Activated CD4-positive, alpha-beta T cell treated with anti-CD3 and anti-CD28 coated beads for 48 hours (primary cell): ENCODE measurements at regions not wholly inside any gene's neighbourhood (a gene's known extent, or its start where the extent isn't known, plus 50 kb on each side); places are given as distances from the start of the nearest gene placed in this dataset.
"Not testable (repeated sequence)": the region's sequence is repeated elsewhere in the genome, so short reads cannot be mapped to it uniquely, and the experiment has no call there.

ENCODE experiments used
- DNase-seq: peaks from one replicate; pipeline ENCODE4 v3.0.0-alpha.2; 2020

- no peak for DNase-seq
Observed at GRCh38 chr6:28809947-28810658, 113.7 kb downstream of the TRIM27 start.

DNA sequence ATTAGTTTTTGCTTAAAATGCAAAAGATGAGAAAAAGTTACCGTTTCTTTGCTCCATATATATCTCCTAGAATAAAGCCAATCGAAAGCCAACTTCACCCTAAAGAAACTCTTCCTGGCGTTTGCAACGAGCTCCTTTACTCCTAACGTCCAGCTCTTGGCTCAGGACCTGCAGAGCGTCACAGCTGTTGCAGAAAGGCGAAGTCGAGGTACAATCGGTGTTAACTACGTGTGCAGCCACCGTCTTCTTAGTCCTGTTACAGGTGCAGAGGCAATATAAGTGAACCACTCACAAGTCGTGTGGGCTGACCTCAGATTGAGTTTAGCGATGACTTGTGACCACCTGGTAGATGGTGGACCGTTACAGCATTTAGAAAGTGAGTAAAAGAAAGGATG, 113.1 kb downstream of the TRIM27 start:
- DNase-seq, result no peak

GRCh38 chr6:28811873-28812272, 111.9 kb downstream of the TRIM27 start:
- DNase-seq, result no peak

DNA sequence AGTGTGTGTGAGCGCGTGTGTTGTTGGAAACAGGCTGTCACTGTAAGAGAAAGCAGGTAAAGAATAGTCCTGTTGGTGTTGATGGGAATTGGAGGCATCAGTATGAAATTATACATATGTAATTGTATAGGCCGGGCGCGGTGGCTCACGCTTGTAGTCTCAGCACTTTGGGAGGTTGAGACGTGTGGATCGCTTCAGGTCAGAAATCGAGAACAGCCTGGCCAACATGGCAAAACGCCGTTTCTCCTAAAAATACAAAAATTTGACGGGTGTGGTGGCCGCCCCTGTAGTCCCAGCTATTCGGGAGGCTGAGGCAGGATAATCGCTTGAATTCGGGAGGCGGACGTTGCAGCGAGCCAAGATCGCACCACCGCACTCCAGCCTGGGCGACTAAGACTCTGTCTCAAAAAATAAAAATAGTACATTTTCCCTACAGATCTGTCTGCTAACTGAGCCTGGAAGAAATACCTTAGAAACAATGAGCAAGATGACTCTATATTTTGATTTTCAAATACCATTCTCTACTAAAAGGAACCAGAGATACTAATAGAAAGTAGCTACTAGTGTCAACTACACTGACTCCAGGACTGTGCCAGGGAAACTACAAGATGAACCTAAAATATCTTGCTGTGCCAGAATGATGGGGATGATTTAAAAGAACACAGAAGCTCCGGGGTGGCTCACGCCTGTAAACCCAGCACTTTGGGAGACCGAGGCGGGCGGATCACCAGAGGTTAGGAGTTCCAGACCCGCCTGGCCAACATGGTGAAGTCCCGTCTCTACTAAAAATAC, 110.8 kb downstream of the TRIM27 start:
- no peak for DNase-seq

GRCh38 chr6:28814032-28814976, 109.5 kb downstream of the TRIM27 start:
- DNase-seq, result no peak

- DNase-seq, result no peak
Observed at GRCh38 chr6:28816339-28816908, 107.4 kb downstream of the TRIM27 start.

GRCh38 chr6:28816909-28817807, 106.6 kb downstream of the TRIM27 start:
- peak; percentile 70 for DNase-seq

DNA sequence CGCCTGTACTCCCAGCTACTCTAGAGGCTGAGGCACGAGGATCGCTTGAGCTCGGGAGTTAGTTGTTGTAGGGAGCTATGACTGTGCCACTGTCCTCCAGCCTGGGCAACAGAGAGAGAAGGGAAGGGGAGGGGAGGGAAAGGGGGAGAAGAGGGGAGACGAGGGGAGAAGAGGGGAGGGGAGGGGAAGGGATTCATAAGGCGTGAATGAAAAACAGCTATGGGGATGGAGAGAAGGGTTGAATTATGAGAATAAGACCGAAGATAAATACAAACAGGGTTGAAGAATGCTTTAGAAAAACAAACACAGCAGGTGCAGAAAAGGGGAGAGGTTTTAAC, 106.0 kb downstream of the TRIM27 start:
- DNase-seq, result no peak

- no peak for DNase-seq
Observed at GRCh38 chr6:28824793-28825731, 98.7 kb downstream of the TRIM27 start.

GRCh38 chr6:28825732-28826293, 98.0 kb downstream of the TRIM27 start:
- no peak for DNase-seq

DNA sequence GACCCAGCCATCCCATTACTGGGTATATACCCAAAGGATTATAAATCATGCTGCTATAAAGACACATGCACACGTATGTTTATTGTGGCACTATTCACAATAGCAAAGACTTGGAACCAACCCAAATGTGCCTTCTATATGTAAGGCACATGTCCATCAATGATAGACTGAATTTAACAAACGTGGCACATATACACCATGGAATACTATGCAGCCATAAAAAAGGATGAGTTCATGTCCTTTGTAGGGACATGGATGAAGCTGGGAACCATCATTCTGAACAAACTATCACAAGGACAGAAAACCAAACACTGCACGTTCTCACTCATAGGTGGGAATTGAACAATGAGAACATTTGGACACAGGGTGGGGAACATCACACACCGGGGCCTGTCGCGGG, 92.1 kb downstream of the TRIM27 start:
- not testable (repeated sequence) for DNase-seq

DNA sequence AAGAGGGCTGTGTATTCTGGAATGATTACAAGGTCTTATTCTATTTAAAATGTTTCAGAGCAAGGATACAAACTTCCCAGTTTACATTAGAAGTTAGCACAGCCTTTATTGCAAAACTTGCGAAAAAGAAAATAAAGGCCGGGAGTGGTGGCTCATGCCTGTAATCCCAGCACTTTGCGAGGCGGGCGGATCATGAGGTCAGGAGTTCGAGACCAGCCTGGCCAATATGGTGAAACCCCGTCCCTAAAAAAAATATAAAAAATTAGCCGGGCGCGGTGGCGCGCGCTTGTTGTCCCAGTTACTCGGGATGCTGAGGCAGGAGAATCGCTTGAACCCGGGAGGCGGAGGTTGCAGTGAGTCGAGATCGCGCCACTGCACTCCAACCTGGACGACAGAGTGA, 87.1 kb downstream of the TRIM27 start:
- DNase-seq, result peak; percentile 41

GRCh38 chr6:28838289-28838633, 85.5 kb downstream of the TRIM27 start:
- peak; percentile 74 for DNase-seq

DNA sequence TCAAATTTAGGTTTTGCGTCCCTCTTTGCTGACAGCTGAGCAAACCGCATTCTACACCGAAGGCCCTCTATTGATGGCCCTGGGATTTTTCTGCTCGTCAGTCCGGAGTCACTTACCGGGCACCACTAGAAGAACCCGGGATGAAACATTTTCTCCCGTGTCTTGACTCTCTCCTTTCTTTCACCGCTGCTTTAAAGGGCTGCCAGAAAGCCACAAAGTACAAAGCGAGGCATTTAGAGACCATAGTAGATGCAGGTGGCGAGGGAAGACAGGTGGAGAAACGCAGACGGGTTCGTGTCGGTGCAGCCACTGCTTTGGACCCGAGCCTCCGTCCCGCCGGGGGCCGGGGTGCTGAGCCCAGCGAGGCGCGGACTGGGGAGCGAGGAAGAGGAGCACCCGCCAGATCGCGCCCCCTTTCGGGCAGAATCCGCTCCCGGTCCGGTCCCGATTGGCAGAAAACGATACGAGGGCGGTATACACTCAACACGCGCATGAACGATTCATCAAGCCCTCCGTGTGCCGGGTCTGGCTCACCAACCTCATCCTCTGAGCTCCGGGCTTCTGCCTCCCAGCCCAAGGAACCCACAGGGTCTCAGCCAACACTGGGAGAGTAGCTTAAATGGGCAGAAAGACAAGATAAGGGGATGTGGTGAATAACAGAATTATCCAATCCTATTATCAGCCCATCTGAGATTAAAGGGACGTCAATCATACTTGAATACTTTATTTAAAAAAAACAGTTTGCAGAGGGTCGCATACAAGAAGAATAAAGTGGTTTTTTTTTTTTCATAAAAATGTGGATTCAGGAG, 84.9 kb downstream of the TRIM27 start:
- DNase-seq, result peak; percentile 92

GRCh38 chr6:28839443-28840120, 84.2 kb downstream of the TRIM27 start:
- DNase-seq, result no peak

DNA sequence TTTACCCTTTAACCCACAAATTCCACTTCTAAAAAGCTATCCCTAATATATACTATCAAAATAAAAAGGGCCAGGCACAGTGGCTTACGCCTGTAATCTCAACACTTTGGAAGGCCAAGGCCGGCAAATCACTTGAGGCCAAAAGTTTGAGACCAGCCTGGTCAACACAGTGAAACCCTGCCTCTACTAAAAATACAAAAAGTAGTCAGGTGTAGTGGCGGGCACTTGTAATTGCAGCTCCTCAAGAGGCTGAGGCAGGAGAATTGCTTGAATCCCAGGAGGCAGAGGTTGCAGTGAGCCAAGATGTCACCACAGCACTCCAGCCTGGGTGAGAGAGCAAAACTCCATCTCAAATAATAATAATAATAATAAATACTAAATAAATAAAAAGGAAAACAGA, 82.5 kb downstream of the TRIM27 start:
- no peak for DNase-seq

- DNase-seq, result peak; percentile 60
Observed at GRCh38 chr6:28848756-28849155, 75.0 kb downstream of the TRIM27 start.
